ENCODE measurements at regions not wholly inside any gene's neighbourhood (a gene's known extent, or its start where the extent isn't known, plus 50 kb on each side); places are given as distances from the start of the nearest gene placed in this dataset.
"Not testable (repeated sequence)": the region's sequence is repeated elsewhere in the genome, so short reads cannot be mapped to it uniquely, and the experiment has no call there.

DNA sequence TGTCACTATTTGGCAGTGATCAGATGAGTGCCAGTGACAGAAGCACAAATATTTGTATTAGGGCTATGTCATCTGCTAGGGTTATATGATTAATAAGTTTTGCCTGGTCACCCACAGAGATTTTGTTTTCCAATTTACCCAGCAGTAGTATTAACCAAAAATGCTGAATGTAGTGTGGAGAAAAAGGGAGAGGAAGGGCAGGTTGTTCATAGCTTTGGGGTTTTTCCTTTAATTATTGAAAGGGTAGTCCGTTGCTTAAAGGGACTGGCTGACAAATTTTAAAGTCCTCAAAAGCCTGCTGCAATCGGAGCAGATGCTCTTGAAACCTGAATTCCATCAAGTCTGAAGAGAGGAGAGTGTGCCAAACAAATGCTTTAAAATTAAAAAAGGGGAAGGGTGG lies 237.9 kb upstream of the CCDC196 start:
- DNase-seq (ENCODE audit: low read depth in 1 of 2, low spot score in 1 of 2) = no peak

DNA sequence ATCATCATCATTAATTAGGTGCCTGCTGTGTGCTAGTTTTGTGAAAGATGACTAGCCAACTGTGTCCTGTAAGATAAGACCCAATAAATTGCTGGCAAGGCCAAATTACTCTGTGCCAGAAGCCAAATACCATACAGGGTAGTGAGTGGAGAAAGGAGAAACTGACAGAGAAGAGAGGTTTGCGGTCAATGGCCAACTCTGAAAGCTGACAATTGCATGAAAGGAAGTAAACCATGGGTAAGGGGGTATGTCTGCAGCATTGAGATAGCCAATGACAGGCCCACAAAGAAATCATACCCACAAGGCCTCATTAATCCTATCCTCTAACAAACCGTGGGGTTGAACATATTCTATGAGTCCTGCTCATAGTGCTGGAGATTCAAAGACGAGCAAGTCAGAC lies 236.6 kb upstream of the CCDC196 start:
- DNase-seq (ENCODE audit: low read depth in 1 of 2, low spot score in 1 of 2) = no peak

DNA sequence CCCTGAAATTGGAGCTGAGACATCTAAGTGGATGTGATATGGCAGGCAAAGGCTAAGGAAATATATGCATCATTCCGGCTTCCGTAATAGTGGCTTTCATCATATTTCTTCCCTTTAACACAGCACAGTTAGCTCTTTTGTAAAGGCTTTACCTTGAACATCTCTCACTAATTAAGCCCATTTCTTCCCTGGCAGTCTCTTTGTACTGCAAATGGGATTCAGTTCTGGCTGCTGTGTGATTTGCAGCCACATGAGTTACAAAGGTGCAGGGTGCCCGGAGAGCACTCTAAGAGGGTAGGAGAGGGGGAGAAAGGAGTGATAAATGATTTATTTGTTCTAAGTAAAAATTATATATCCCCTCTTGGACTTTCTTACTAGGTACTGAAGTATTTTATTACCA lies 232.1 kb upstream of the CCDC196 start:
- DNase-seq (ENCODE audit: low read depth in 1 of 2, low spot score in 1 of 2) = no peak

DNA sequence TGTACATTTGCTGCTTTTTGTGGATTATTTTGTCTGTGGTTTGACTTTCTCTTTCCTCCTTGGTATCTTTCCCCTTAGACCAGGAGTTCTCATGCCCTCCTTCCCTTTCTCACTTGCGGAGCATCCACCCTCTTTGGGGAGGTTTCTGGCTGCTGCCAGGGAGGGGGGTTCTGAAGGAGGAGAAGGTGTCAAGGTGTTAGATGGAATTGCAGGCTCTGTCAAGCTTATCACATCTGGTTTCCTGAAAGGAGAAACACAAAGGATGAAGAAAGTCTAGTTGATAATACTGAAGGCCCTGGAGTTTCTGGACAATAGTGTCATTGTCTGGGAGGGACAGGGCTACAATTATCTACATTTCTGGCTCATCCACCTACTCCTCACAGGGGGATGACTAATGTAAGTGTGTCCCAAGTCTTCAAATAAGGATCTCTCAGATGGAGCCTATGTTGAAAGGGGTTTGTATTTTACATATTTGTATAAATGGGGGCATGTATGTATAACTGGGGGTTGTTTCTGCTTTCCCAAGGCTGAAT lies 217.3 kb upstream of the CCDC196 start:
- DNase-seq (ENCODE audit: low read depth in 1 of 2, low spot score in 1 of 2) = no peak

DNA sequence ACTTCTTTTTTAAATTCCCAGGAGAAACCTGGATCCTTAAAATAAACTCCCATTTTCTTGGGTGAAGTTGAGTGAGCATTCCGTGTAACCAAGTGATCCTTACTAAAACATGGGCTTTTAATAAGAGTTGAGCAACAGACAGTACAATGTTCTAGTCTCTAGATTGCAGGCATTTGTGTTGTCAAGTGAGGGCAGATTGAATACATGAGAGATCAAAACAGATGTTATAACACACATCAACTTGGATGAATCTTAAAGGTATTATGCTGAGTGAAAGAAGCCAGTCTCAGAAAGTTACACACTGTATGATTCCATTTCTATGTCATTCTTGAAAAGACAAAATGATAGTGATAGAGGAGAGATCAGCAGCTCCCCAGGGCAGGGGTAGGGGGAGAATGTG lies 213.9 kb upstream of the CCDC196 start:
- DNase-seq (ENCODE audit: low read depth in 1 of 2, low spot score in 1 of 2) = no peak

DNA sequence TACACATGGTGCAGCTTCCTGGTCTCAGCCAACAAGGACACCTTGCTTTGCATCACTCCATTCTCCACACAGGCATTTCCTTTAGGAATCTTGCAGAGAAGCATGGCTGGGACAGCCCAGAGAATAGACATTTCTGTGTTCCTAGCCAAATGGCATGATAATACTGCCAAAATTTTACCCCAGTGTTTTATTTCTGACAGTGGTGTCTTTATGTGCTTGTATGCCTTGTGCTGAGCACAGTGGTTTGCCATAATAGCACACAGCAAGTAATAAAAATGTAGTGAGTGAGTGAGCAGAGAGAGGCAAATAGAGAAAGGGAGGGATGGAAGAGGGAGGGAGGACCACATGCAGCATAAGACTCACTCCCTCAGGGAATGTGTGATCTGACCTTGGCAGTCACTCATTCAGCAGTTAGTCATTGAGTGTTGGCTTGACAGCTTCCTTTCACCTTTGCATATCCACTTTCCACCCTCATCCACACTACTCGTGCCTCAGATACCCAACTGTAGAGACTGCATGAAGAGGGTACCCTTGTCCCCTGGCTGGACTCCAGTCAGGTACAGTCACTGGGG lies 212.8 kb upstream of the CCDC196 start:
- no peak for DNase-seq (ENCODE audit: low read depth in 1 of 2, low spot score in 1 of 2)

DNA sequence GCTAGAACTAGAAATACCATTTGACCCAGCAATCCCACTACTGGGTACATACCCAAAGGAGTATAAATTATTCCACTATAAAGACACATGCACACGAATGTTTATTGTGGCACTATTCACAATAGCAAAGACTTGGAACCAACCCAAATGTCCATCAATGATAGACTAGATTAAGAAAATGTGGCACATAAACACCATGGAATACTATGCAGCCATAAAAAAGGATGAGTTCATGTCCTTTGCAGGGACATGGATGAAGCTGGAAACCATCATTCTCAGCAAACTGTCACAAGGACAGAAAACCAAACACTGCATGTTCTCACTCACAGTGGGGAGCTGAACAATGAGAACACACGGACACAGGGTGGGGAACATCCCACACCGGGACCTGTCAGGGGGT lies 207.8 kb upstream of the CCDC196 start:
- not testable (repeated sequence) for DNase-seq (ENCODE audit: low read depth in 1 of 2, low spot score in 1 of 2)

DNA sequence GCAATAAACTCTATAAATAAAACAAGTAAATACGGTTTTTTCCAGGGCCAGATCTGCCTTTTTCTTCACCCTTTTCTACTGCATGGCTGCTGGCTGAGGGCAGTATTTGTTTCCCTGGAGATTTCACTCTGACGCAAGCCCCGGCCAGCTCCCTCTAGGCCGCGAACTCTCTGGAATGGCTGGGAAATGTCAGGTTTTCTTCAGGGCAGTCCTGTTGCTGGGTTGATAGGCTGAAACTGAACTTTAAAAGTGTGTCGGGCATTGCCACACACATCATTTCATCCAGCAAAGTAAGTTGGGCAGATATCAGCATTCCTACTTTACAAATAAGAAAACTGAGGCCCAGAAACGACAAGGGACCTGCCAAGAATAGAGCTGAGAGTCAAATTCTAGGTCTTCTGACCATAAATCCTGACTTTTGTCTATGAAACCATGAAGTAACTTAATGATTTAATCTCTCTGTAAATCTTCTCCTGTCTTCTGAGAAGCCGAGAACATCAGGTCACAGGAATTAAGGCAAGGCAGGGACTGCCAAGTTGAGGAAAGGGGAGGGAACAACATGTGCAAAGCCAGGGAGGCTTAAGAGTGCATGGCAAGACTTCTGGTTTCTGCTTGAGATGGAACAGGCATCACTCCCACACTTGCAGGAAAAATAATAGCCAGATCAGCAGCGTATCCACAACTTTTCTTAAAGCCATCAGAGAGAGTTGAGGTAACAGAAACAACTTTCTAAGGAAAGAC lies 205.0 kb upstream of the CCDC196 start:
- DNase-seq (ENCODE audit: low read depth in 1 of 2, low spot score in 1 of 2) = no peak

DNA sequence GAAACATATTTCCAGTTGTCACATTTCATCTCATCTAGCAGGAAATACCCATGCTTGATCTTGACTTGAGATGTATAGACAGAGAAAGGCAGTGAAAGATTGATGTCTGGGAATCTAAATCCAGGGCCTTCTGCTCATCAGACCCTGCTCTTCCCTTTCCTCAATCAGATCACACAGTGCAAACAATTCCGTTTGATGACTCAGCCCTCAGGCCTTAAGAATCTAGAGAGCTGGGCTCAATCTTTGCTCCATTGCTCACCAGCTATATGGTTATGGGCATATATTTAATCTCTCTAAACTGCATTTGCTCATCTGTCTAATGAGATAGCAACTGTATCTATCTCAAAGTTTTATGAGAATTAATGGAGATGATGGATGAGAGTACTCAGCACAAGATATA lies 201.8 kb upstream of the CCDC196 start:
- DNase-seq (ENCODE audit: low read depth in 1 of 2, low spot score in 1 of 2) = no peak

DNA sequence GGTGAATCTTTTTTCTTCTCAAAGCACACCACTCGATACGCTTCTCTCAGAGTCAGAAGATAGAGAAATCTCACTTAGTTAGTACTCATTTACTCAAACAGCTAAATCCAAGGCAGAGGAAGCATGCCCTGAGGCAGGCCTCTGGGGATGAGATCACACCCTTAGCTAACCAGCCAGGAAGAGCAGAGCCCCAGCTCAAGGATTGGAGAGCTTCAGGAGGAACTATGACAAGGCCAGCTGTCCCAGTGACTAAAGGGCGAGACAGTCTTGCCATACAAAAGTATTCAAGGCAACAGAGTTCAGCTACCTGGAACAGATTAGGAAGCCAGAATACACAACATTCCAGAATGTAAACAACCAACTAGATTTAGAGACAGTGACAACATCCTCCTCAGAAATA lies 197.7 kb upstream of the CCDC196 start:
- no peak for DNase-seq (ENCODE audit: low read depth in 1 of 2, low spot score in 1 of 2)

DNA sequence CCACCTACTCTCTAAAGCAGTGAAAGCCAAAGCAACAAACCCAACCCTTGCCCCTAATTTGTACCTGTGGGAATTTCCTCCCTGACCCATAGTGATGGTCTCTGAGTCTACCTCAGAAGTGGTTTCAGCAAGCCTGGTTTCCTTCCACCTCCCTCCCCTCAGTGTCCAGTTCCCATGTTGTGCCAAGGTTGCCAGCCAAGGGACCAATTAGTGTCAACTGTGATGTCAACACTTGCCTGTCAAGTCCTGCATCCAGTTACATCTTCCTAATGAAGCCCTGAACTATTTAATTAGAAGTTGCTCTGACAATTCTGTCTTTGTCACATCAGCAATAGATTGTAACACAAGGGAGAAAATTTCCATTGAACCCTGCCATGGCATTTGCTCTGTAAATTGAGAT lies 194.4 kb upstream of the CCDC196 start:
- no peak for DNase-seq (ENCODE audit: low read depth in 1 of 2, low spot score in 1 of 2)

DNA sequence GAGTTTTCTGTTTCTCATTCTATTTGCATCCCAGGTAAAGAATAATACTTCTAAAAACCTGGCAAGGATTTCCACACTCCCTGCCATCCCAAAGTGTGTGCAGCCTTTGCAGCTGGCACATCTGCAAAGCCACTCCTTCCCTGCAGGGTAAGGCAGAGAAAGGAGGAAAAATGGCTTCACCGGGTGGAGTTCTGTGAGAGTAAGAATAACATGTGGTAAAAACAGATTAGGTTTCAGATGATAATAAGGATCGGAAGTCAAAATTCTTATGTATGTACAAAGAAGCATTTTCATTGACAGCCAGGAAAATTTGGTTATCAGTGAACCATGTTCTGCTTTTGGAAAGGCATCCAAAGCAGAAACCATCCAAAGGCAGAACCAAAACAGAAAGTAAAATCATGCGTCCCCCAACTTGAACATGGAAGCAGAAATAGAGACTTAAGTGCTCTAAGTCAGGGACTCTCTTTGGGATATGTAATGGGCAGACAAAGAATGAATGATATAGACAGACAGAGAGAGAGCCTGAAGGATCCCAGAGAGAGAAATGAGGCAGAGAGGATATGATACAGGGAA lies 192.6 kb upstream of the CCDC196 start:
- DNase-seq (ENCODE audit: low read depth in 1 of 2, low spot score in 1 of 2) = no peak

DNA sequence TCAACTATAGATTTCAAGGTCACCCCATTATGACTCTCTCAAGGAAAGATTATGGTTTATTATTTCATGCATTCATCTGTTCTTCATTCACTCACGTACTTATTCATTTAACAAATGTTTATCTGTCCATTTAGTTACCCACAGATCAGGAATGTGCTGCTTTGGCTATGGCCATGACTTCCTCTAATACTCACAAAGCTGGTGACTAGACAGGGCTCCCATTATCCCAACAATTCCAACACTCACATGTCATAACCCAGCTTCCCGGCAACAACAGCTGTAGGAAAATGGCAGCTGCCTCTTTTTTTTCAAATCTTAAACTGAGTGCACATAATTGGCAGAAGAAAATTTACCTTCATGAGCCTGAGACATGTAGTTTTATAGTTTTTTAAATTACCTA lies 190.8 kb upstream of the CCDC196 start:
- DNase-seq (ENCODE audit: low read depth in 1 of 2, low spot score in 1 of 2) = no peak

DNA sequence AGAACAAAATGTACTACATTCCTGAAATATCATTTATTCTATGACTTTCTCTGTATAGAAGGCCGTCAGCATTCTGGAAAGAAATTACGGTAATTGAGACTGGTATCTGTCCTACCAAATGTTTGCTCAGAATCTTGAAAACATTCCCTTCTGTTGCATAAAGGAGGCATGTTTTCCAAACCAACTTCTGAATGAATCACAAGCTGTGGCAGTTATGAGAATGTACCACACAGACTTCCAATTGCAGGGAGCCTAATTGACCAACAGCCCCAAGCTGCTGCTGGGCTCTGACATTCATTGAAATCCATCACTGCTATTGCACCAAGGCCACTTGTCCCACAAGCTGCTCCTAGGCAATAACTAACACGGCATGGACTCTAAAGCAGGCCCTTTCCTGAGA lies 185.3 kb upstream of the CCDC196 start:
- DNase-seq (ENCODE audit: low read depth in 1 of 2, low spot score in 1 of 2) = no peak

DNA sequence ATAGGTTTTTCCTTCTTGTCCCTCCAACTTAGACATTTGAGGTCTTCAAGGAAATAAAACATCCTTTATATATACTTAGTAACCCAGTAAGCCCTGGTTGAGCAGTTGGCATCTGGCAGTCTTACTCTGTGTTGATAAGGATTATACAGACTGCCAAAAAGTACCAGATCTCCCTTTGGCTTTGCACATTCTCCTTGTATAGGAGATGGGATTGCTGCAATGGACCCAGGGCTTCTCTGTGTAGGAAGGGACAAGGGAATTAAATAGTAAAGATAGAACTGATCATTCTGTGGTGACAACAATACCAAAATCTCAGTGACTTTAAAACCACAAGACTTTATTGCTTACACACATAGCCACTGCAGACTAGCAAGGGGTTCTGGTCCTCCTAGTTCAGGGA lies 180.1 kb upstream of the CCDC196 start:
- DNase-seq (ENCODE audit: low read depth in 1 of 2, low spot score in 1 of 2) = no peak

DNA sequence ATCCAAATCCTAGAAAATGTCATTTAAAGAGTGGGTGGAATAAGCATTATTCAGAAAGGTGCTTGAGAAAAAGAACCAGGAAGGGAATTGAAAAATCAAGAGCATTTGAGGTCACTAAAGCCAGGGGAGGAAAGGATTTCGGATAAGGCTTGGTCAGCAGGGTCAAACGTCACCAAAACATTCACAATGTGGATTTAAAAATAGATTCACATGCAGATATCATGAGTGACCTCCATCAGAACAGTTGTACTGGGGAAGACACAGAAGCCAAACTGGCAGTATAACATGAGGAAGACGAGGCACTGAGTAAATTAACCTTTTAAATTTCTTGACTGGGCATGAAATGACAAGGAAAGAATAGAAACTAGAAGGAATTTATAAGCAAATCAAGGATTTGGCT lies 175.1 kb upstream of the CCDC196 start:
- no peak for DNase-seq (ENCODE audit: low read depth in 1 of 2, low spot score in 1 of 2)

DNA sequence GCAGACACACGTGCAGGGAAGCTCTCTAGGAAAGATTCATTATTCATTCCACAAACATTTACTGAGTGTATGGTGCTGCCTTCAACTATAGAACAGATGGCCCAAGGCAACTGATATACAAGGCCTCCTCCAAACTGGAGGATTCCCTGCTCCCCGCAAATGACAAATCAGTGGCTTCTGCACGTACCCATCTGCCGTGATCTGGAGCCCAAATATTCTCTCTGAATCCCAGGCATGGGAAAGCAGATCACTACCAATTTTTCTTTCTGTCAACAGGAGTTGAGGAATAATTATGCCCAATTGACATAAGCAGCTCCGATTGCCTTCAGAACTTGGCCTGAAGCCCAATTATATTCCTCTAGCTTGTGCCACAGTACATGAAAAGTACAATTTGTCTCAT lies 174.2 kb upstream of the CCDC196 start:
- no peak for DNase-seq (ENCODE audit: low read depth in 1 of 2, low spot score in 1 of 2)

DNA sequence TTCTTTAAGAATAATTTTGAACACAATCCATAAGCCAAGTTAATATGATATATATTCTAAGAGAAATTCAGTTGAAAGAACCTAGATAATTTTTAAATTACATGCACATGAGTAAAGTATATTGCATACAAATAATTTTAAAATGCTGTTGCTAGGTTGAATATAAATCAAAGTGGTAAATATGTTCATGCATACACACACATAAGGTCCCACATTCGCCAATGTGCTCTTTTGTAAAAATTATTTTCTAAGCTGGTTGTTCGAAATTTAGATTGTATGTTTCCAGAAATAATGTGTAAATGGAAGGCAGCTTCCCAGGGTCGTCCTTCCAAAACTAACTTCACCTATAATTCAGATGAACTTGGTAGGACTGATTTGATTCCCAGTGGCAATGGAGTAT lies 173.7 kb upstream of the CCDC196 start:
- no peak for DNase-seq (ENCODE audit: low read depth in 1 of 2, low spot score in 1 of 2)

DNA sequence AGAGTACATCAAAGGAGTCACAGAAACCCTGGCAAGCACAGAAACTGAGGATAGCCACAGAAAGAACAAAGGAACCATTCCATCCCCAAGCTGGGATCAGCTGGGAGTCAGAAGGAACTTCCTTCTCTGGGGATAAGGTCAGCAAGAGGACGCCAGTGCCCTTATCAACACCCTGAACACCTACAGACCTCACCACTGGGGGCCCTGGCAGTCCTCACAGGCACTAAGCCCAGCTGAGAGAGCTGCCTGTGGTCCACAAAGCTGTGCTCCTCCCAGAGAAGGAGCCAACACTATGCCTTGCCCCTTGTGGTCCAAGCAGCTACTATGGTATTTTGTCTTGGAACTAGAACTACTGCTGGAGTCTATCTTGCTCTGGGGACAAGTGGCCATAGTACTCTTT lies 171.1 kb upstream of the CCDC196 start:
- no peak for DNase-seq (ENCODE audit: low read depth in 1 of 2, low spot score in 1 of 2)

DNA sequence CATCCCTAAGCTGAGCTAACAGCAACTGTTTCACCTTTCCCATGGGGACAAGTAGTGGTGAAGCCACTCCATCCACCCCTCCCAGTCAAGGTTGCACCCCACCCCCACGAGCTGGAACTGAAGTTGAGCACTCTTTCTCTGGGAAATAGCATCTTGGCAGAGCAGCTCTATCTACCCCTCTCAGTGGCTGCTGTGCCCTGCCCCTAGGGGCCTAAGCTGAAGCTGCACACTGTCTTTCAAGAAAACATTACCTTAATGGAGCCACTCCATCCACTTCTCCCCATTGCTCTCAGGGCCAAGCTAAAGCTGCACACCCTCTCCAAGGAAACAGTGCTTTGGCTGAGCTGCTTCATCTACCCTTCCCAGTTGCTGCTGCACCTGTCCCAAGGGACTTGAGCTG lies 170.6 kb upstream of the CCDC196 start:
- DNase-seq (ENCODE audit: low read depth in 1 of 2, low spot score in 1 of 2) = no peak

DNA sequence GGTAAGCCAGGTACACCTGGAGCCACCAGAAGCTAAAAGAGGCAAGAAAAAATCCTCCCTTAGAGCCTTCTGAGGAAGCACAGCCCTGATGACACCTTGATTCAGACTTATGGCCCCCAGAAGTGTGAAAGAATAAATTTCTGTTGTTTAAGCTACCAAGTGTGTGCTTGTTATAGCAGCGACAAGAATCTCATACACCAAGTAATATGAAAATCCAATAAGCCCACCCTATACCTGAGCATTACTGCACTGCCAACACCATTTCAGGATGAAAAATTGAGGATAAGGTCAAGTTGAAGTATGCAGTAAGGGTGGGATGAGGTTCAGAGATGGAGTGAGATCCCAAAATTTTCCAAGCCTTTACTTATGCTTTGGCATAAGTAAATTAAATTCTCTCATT lies 163.6 kb upstream of the CCDC196 start:
- DNase-seq (ENCODE audit: low read depth in 1 of 2, low spot score in 1 of 2) = no peak

DNA sequence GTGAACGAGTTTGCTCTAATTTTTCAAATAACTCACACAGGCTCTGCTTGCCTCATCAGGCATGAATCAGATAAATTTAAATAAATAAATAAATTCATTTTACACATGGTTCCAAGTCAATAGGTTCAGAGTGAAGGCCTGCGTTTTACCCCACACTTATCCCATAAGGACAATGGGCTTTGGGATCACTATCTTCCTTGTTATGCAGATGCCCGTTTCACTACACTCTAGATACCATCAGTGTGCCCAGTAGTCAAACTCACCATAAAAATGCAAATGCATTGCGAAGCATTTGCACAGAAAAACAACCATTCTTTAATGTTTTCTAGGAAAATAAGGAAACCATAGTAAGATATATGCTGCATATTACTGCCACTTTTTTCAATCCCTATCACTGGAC lies 155.9 kb upstream of the CCDC196 start:
- DNase-seq (ENCODE audit: low read depth in 1 of 2, low spot score in 1 of 2) = no peak

DNA sequence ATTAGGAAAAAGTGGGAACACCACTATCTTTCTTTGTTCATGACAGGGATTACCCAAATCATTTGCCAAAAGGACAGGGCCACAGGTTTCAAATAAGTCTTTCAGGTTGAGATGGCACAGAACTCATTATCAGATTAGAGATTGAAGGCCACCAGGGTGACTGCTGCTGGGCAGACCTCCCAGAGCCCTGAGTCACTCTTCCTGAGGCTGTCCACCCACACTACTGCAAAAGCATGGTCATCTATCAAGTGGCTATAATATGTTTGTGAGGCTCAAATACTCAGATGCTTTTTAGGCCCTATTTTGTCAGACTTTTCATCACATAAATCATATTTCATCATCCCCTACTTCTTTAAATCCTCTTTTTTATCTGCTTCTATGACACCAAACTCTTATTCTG lies 155.3 kb upstream of the CCDC196 start:
- DNase-seq (ENCODE audit: low read depth in 1 of 2, low spot score in 1 of 2) = no peak
